ENCODE measurements at regions not wholly inside any gene's neighbourhood (a gene's known extent, or its start where the extent isn't known, plus 50 kb on each side); places are given as distances from the start of the nearest gene placed in this dataset.

- no peak for DNase-seq
- TF ChIP-seq CTCF (IDR thresholded peaks at IDR 0.05; ENCODE audit: control extremely low read depth, extremely low read depth) = no peak
- Histone ChIP-seq H3K4me3 (no peak overlapping the region), H3K27me3 (ENCODE audit: control insufficient read depth in 3 of 3, insufficient read depth in 3 of 3, low read length in 2 of 3) (no peaks in the 10 kb centered on the region), H3K9ac (ENCODE audit: insufficient read depth in 1 of 2, low read length in 2 of 2) (no peak overlapping the region), H3K36me3 (ENCODE audit: control insufficient read depth in 4 of 4, insufficient read depth in 4 of 4, low read length in 4 of 4) (no peaks in the 10 kb centered on the region), H3K27ac (ENCODE audit: low read depth in 1 of 2, low read length in 1 of 2) (no peak overlapping the region), H3K9me3 (ENCODE audit: control insufficient read depth in 4 of 4, insufficient read depth in 3 of 4, low read length in 3 of 4) (peaks cover 0 to 2% (median 0%) of the 10 kb centered on the region in 4 donors), H3K4me1 (ENCODE audit: control insufficient read depth in 5 of 5, insufficient read depth in 5 of 5, low read length in 5 of 5) (no peaks in the 10 kb centered on the region)
- WGBS, 2 donors = 83 to 85% methylated on average over 4 of the region's 4 CpGs
- no peak for ATAC-seq (ENCODE audit: insufficient read depth, low FRiP score)
Measured at GRCh38 chr2:114049280-114049679, 159.4 kb downstream of the ACTR3 start.

- WGBS, 2 donors = 71 to 75% methylated on average over 2 of the region's 2 CpGs
- Histone ChIP-seq H3K4me1 (ENCODE audit: control insufficient read depth in 5 of 5, insufficient read depth in 5 of 5, low read length in 5 of 5) (no peaks in the 10 kb centered on the region), H3K27me3 (ENCODE audit: control insufficient read depth in 3 of 3, insufficient read depth in 3 of 3, low read length in 2 of 3) (no peaks in the 10 kb centered on the region), H3K36me3 (ENCODE audit: control insufficient read depth in 4 of 4, insufficient read depth in 4 of 4, low read length in 4 of 4) (no peaks in the 10 kb centered on the region), H3K9me3 (ENCODE audit: control insufficient read depth in 4 of 4, insufficient read depth in 3 of 4, low read length in 3 of 4) (peaks cover 0 to 2% (median 0%) of the 10 kb centered on the region in 4 donors), H3K27ac (ENCODE audit: low read depth in 1 of 2, low read length in 1 of 2) (no peak overlapping the region), H3K9ac (ENCODE audit: insufficient read depth in 1 of 2, low read length in 2 of 2) (no peak overlapping the region), H3K4me3 (no peak overlapping the region)
- ATAC-seq (ENCODE audit: insufficient read depth, low FRiP score) (no peak), DNase-seq (no peak)
- TF ChIP-seq CTCF (IDR thresholded peaks at IDR 0.05; ENCODE audit: control extremely low read depth, extremely low read depth) = no peak
Measured at GRCh38 chr2:114049826-114050225, 159.9 kb downstream of the ACTR3 start.

GRCh38 chr2:114056294-114057143, 166.6 kb downstream of the ACTR3 start:
- Histone ChIP-seq H3K36me3 (ENCODE audit: control insufficient read depth in 4 of 4, insufficient read depth in 4 of 4, low read length in 4 of 4) (no peaks in the 10 kb centered on the region), H3K27me3 (ENCODE audit: control insufficient read depth in 3 of 3, insufficient read depth in 3 of 3, low read length in 2 of 3) (peaks cover 0 to 2% (median 0%) of the 10 kb centered on the region in 3 donors), H3K27ac (ENCODE audit: low read depth in 1 of 2, low read length in 1 of 2) (no peak overlapping the region), H3K9me3 (ENCODE audit: control insufficient read depth in 4 of 4, insufficient read depth in 3 of 4, low read length in 3 of 4) (peaks cover 0 to 1% (median 0%) of the 10 kb centered on the region in 4 donors), H3K4me3 (no peak overlapping the region), H3K9ac (ENCODE audit: insufficient read depth in 1 of 2, low read length in 2 of 2) (no peak overlapping the region), H3K4me1 (ENCODE audit: control insufficient read depth in 5 of 5, insufficient read depth in 5 of 5, low read length in 5 of 5) (no peaks in the 10 kb centered on the region)
- ATAC-seq (ENCODE audit: insufficient read depth, low FRiP score) = no peak
- TF ChIP-seq CTCF (IDR thresholded peaks at IDR 0.05; ENCODE audit: control extremely low read depth, extremely low read depth) = no peak
- no peak for DNase-seq
- 85 to 89% methylated on average over 6 of the region's 6 CpGs for WGBS, 2 donors

All from lung (tissue), 11 donors.